NCI-H146 (cell line): ENCODE measurements at regions not wholly inside any gene's neighbourhood (a gene's known extent, or its start where the extent isn't known, plus 50 kb on each side); places are given as distances from the start of the nearest gene placed in this dataset.

Experiments
- DNase-seq: peaks from one replicate; lab custom pipeline; 2025; lab: John Stamatoyannopoulos, UW

GRCh38 chr7:125253452-125254190 lies 324.0 kb upstream of the POT1 start:
- DNase-seq, result no peak

GRCh38 chr7:125247514-125248098 lies 318.0 kb upstream of the POT1 start:
- DNase-seq, result no peak

GRCh38 chr7:125246706-125247105 lies 317.1 kb upstream of the POT1 start:
- no peak for DNase-seq

GRCh38 chr7:125241548-125241947 lies 311.9 kb upstream of the POT1 start:
- no peak for DNase-seq

DNA sequence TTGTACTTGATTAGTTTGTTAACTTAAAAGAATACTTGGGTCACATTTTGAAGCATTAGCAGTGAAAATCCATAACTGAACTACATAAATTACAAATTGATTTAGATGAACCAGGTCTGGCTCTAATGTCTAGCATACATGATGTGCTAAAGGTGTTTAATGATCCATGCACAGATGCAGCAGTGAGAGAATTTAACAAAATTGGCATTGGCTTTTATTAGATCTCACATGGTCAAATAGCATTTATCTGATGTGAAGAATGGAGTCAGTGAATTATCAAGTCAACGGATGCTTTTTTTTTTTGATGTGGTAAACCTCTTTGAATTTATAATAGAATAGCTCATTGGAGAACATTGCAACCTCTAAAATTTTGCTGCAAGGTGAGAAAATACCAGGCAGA lies 293.0 kb upstream of the POT1 start:
- DNase-seq, result no peak

GRCh38 chr7:125218076-125218475 lies 288.5 kb upstream of the POT1 start:
- no peak for DNase-seq

GRCh38 chr7:125201002-125201401 lies 271.4 kb upstream of the POT1 start:
- DNase-seq, result no peak

GRCh38 chr7:125197731-125198393 lies 268.2 kb upstream of the POT1 start:
- no peak for DNase-seq

GRCh38 chr7:125195156-125195555 lies 265.5 kb upstream of the POT1 start:
- no peak for DNase-seq

GRCh38 chr7:125193263-125193662 lies 263.6 kb upstream of the POT1 start:
- no peak for DNase-seq

- no peak for DNase-seq
Observed at GRCh38 chr7:125184801-125185200, 255.2 kb upstream of the POT1 start.

- peak; percentile 36 for DNase-seq
Observed at GRCh38 chr7:125181569-125182267, 252.1 kb upstream of the POT1 start.

DNA sequence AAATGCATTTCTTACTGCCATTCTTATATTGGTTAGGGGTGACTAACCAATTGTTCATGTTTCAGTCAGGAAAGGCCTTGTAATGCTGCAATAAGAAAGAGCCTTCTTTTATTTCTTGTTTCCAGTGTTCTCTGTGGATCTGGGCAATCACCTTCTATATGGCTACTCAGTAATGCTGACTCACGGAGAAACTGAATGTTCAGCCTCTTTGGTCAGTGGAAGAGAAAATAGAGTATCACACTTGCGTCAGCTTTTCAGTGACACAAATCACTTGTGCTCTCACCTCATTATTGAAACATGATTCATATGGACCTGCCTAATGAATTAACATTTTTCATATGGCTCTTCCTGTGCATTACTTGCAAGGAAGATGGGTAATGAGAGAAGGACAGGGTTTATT lies 243.9 kb upstream of the POT1 start:
- DNase-seq, result no peak

GRCh38 chr7:125169088-125169487 lies 239.5 kb upstream of the POT1 start:
- DNase-seq, result no peak

GRCh38 chr7:125154930-125155329 lies 225.3 kb upstream of the POT1 start:
- no peak for DNase-seq

- no peak for DNase-seq
Observed at GRCh38 chr7:125149151-125149550, 219.5 kb upstream of the POT1 start.

- no peak for DNase-seq
Observed at GRCh38 chr7:125147047-125147446, 217.4 kb upstream of the POT1 start.

DNA sequence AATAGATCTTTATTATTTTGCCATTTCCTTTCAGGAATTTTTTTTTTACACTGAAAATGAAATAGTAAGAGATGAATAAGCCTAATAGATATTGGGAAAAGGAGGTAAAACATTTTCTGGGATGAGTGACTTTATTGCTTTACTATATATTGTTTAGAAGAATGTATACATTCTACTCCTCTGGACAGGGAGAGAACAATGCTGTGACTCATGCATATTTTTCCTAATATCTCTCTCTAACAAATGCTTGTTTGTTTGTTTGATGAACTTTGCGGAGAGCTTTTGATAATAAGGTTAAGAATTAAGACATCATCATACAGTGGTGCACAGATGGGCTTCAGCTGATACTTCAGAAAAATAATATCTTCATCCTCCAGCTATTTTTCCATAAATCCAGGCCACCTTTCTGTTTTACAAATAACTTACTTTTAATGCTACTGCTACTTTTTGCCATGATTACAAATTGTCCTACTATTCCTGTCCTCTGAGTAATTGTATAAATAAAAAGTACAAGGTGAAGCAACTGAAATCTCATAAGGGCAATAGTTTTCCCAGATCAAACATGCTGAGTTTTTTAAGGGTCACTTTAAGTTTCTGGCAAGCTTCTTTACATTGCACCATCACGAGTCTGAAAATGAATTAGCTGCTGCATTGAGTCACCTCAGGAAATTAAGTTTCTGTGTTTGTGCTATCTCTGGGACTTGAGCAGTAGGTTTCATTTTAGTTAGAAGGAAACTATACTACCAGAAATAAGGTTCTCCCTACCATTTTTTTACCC lies 207.3 kb upstream of the POT1 start:
- no peak for DNase-seq

- no peak for DNase-seq
Observed at GRCh38 chr7:125136341-125136740, 206.7 kb upstream of the POT1 start.

DNA sequence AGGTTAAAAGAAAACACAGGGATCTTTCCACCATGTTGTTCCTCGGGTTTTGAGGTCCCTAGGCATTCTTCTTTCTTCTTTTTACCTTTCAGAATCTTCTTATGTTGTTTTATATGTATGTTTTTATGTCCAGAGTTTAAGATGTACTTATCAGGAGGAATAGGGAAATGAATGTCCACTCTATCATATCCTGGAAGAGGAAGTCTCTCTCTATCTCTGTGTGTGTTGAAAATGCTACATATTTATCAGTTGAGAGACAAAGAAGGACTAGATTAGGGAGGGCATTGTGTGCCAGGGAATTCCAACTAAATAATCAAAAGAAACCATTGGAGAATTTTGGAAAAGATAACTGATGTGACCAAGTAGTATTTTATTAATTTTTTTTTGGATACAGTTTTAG lies 200.5 kb upstream of the POT1 start:
- no peak for DNase-seq

- DNase-seq, result no peak
Observed at GRCh38 chr7:125127304-125127703, 197.7 kb upstream of the POT1 start.

DNA sequence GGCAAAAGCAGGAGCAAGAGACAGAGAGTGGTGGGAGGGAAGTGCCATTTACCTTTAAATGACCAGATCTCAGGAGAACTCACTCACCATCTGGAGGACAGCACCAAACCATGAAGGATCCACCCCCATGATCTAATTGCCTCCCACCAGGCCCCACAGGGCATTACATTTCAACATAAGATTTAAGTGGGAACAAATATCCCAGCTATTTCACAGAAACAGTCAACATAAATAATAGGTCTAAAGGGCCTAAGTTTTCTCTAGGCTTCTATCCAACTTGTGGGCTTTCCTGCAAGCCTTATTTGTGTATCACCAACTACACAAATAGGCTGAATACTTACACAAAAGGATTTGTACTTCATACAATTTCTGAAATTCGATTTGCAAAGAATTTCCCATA lies 196.8 kb upstream of the POT1 start:
- DNase-seq, result no peak
